T-helper 2 cell (primary cell): ENCODE measurements at regions not wholly inside any gene's neighbourhood (a gene's known extent, or its start where the extent isn't known, plus 50 kb on each side); places are given as distances from the start of the nearest gene placed in this dataset.

Experiments used
- DNase-seq, 5 experiments: peaks; one replicate each; pipeline versions ENCODE4 v3.0.0 to v3.0.0-alpha.2; 2012 to 2022

GRCh38 chr10:130567436-130567835 is 431.2 kb downstream of the GLRX3 start:
- no peak for DNase-seq

- no peak for DNase-seq
Observed at GRCh38 chr10:130568246-130568645, 432.1 kb downstream of the GLRX3 start.

GRCh38 chr10:130570074-130570473 is 433.9 kb downstream of the GLRX3 start:
- DNase-seq = no peak

- DNase-seq = no peak
Observed at GRCh38 chr10:130571674-130572073, 435.5 kb downstream of the GLRX3 start.

- DNase-seq = no peak
Observed at GRCh38 chr10:130573446-130573845, 437.3 kb downstream of the GLRX3 start.

GRCh38 chr10:130575756-130576285 is 439.6 kb downstream of the GLRX3 start:
- no peak for DNase-seq

- DNase-seq = no peak
Observed at GRCh38 chr10:130576427-130576826, 440.2 kb downstream of the GLRX3 start.

- no peak for DNase-seq
Observed at GRCh38 chr10:130577039-130577438, 440.8 kb downstream of the GLRX3 start.

GRCh38 chr10:130578532-130579289 is 442.5 kb downstream of the GLRX3 start:
- DNase-seq = no peak

GRCh38 chr10:130579913-130580312 is 443.7 kb downstream of the GLRX3 start:
- DNase-seq = no peak

- no peak for DNase-seq
Observed at GRCh38 chr10:130580975-130581374, 444.8 kb downstream of the GLRX3 start.

GRCh38 chr10:130587718-130588117 is 451.5 kb downstream of the GLRX3 start:
- no peak for DNase-seq

GRCh38 chr10:130606001-130606405 is 469.8 kb downstream of the GLRX3 start:
- no peak for DNase-seq

- DNase-seq = no peak
Observed at GRCh38 chr10:130607366-130607765, 471.2 kb downstream of the GLRX3 start.

GRCh38 chr10:130611239-130611638 is 475.0 kb downstream of the GLRX3 start:
- DNase-seq = no peak

- DNase-seq = no peak
Observed at GRCh38 chr10:130615457-130615856, 479.3 kb downstream of the GLRX3 start.

- no peak for DNase-seq
Observed at GRCh38 chr10:130617985-130618384, 481.8 kb downstream of the GLRX3 start.

GRCh38 chr10:130618647-130619046 is 482.5 kb downstream of the GLRX3 start:
- no peak for DNase-seq

GRCh38 chr10:130621231-130621775 is 485.1 kb downstream of the GLRX3 start:
- DNase-seq = no peak

GRCh38 chr10:130623680-130624267 is 487.6 kb downstream of the GLRX3 start:
- DNase-seq = no peak

GRCh38 chr10:130627346-130628045 is 491.3 kb downstream of the GLRX3 start:
- DNase-seq = no peak

GRCh38 chr10:130630135-130630534 is 493.9 kb downstream of the GLRX3 start:
- DNase-seq = no peak
